Caco-2 (cell line): ENCODE measurements at regions not wholly inside any gene's neighbourhood (a gene's known extent, or its start where the extent isn't known, plus 50 kb on each side); places are given as distances from the start of the nearest gene placed in this dataset.
A peak's percentile ranks its signal among the peaks of the same experiment; 100 is the strongest.

Source experiments
- BruUV-seq: library from RNA; stranded (reverse); fragments of 400-500 nt; replicated peaks from 2 replicates; lab custom pipeline; 2021; lab: Mats Ljungman, UMichigan
- CTCF ChIA-PET: fragments of 300-600 bp; sonication (Branson Sonifier 250); formaldehyde crosslinking; loops from one replicate; lab custom pipeline; 2022; ENCODE audit warnings: antibody characterized with exemption; lab: Charles Lee
- POLR2A ChIA-PET: fragments of 300-600 bp; sonication (Branson Sonifier 250); formaldehyde crosslinking; loops from one replicate; lab custom pipeline; 2022; ENCODE audit warnings: antibody characterized with exemption; lab: Charles Lee
- DNase-seq, 2 experiments: peaks; one replicate each; pipeline versions ENCODE4 v3.0.0 to v3.0.0-alpha.2; 2020 to 2022
- H3K27me3 ChIP-seq: replicated peaks from 2 replicates; pipeline ENCODE4 v1.6.0; 2011; ENCODE audit warnings: low read length; ENCODE audit not compliant: control insufficient read depth, insufficient read depth
- H3K36me3 ChIP-seq: 2 replicates; pipeline ENCODE4 v1.5.1; 2011; ENCODE audit warnings: low read length; ENCODE audit not compliant: control insufficient read depth, insufficient read depth
- H3K4me1 ChIP-seq: fragments of 250-450 bp; sonication (Bioruptor Pico); 2 replicates; pipeline ENCODE4 v1.5.1; 2020; ENCODE audit warnings: mild to moderate bottlenecking
- H3K4me3 ChIP-seq: 2 replicates; pipeline ENCODE4 v1.5.1; 2011; ENCODE audit warnings: low read depth, mild to moderate bottlenecking, control low read depth, low read length
- H3K9me3 ChIP-seq: fragments of 250-450 bp; sonication (Bioruptor Pico); 2 replicates; pipeline ENCODE4 v1.5.1; 2020; ENCODE audit warnings: mild to moderate bottlenecking, moderate library complexity
- H3K27ac Mint-ChIP-seq: one replicate; pipeline ENCODE4 v1.8.0; 2022; ENCODE audit warnings: mixed read lengths; ENCODE audit not compliant: unreplicated experiment
- H3K27me3 Mint-ChIP-seq: one replicate; pipeline ENCODE4 v1.8.0; 2022; ENCODE audit warnings: mixed read lengths; ENCODE audit not compliant: insufficient read depth, unreplicated experiment
- H3K36me3 Mint-ChIP-seq: one replicate; pipeline ENCODE4 v1.8.0; 2022; ENCODE audit warnings: mild to moderate bottlenecking, mixed read lengths; ENCODE audit not compliant: insufficient read depth, unreplicated experiment
- H3K4me1 Mint-ChIP-seq: one replicate; pipeline ENCODE4 v1.8.0; 2022; ENCODE audit warnings: low read depth, mixed read lengths; ENCODE audit not compliant: unreplicated experiment
- H3K4me3 Mint-ChIP-seq: one replicate; pipeline ENCODE4 v1.8.0; 2022; ENCODE audit warnings: mild to moderate bottlenecking, moderate library complexity, mixed read lengths; ENCODE audit not compliant: unreplicated experiment
- H3K9me3 Mint-ChIP-seq: one replicate; pipeline ENCODE4 v1.8.0; 2022; ENCODE audit warnings: mixed read lengths; ENCODE audit not compliant: unreplicated experiment
- intact Hi-C: fragments of 100-400 bp; cut with micrococcal nuclease; formaldehyde crosslinking; loops from one replicate; pipeline ENCODE4 v1.10.0; 2022; ENCODE audit not compliant: unreplicated experiment
- TF ChIP-seq, protein P1 (sequence below), 2 experiments: fragments of 200-600 bp in 1 of 2; IDR thresholded peaks; 1 replicate in 1 of 2; 2 replicates in 1 of 2; pipeline versions ENCODE4 v1.5.1 to v1.8.0; 2011 to 2022; ENCODE audit warnings: antibody characterized with exemption in 1 of 2, control low read depth in 1 of 2, inconsistent platforms in 1 of 2, low read depth in 1 of 2, low read length in 1 of 2, mild to moderate bottlenecking in 1 of 2, moderate library complexity in 1 of 2; ENCODE audit not compliant: insufficient read depth in 1 of 2, severe bottlenecking in 1 of 2, unreplicated experiment in 1 of 2

DNA sequence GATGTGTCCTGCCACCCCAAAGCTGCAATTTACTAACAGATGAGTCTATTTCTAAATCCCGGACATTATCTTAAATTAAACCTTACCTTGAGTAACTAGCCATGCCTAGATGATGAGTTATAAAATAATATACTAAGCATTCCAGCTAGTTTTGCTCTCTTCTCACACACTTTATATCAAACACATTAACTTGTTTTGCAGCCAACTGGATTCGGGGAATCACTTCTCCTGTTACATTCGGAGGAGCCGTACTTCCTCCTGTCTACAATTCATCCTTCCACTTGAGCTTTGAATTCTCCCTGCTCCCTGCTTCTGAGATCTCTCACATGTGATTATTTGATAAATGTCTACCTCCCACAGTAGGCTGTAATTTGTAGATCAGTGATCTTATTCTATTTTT, 420.1 kb downstream of the GJA1 start:
- intact Hi-C loops: no loop called here
- no peaks in the 10 kb centered on the region for H3K27me3 Mint-ChIP-seq

DNA sequence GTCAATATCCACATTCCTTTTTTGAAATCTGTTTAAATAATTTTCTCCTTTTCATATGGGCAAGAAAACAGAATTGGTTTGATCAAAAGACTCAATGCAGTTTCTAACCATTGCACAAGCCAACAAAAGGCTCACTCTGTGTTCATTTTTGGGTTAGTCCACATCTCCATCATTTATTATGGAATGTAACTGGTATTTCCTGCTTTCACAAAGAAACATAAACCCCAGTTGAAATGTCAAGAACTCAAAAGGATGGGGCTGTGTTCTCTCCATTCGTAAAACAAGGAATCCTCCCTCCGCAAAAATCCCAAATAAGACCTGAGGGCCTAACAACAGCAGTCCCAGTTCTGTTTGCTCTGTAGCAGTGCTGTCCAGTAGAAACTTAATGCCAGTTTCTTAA, 420.9 kb downstream of the GJA1 start:
- no peak overlapping the region for H3K4me3 Mint-ChIP-seq

More for the DNA sequence above, 420.1 kb downstream of the GJA1 start:
- Mint-ChIP-seq H3K4me1 (peaks cover 38% of the 10 kb centered on the region), H3K9me3 (no peaks in the 10 kb centered on the region), H3K4me3 (no peak overlapping the region), H3K36me3 (no peaks in the 10 kb centered on the region), H3K27ac (no peak overlapping the region)
- Histone ChIP-seq H3K36me3 (no peaks in the 10 kb centered on the region), H3K27me3 (no peaks in the 10 kb centered on the region), H3K9me3 (no peaks in the 10 kb centered on the region; the same call in 1 of the 2 replicates), H3K4me3 (no peak overlapping the region), H3K4me1 (peaks cover 28% of the 10 kb centered on the region)
- TF ChIP-seq, protein P1, sequence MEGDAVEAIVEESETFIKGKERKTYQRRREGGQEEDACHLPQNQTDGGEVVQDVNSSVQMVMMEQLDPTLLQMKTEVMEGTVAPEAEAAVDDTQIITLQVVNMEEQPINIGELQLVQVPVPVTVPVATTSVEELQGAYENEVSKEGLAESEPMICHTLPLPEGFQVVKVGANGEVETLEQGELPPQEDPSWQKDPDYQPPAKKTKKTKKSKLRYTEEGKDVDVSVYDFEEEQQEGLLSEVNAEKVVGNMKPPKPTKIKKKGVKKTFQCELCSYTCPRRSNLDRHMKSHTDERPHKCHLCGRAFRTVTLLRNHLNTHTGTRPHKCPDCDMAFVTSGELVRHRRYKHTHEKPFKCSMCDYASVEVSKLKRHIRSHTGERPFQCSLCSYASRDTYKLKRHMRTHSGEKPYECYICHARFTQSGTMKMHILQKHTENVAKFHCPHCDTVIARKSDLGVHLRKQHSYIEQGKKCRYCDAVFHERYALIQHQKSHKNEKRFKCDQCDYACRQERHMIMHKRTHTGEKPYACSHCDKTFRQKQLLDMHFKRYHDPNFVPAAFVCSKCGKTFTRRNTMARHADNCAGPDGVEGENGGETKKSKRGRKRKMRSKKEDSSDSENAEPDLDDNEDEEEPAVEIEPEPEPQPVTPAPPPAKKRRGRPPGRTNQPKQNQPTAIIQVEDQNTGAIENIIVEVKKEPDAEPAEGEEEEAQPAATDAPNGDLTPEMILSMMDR (IDR thresholded peaks at IDR 0.05; ENCODE audit: insufficient read depth in 1 of 2, low read depth in 1 of 2, low read length in 1 of 2, severe bottlenecking in 1 of 2, unreplicated experiment in 1 of 2): no peak
- BruUV-seq: no TSS peak
- ChIA-PET POLR2A (no interaction called here), CTCF (no interaction called here)
- no peak for DNase-seq

DNA sequence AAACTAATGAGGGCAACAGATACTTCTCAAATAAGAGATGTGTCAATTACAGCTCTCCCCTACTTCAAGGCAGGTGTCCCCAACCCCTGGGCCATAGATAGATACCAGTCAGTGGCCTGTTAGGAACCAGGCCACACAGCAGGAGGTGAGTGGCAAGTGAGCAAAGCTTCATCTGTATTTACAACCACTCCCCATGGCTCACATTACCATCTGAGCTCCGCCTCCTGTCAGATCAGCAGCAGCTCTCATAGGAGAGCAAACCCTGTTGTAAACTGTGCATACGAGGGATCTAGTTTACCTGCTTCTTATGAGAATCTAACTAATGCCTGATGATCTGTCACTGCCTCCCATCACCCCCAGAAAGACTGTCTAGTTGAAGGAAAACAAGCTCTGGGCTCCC, 422.1 kb downstream of the GJA1 start:
- Mint-ChIP-seq H3K27me3 (no peaks in the 10 kb centered on the region), H3K4me3 (no peak overlapping the region), H3K9me3 (peaks cover under 1% of the 10 kb centered on the region), H3K4me1 (peaks cover 31% of the 10 kb centered on the region), H3K36me3 (no peaks in the 10 kb centered on the region), H3K27ac (no peak overlapping the region)
- intact Hi-C loops: loop anchor here (2.0 kb wide), 1 partner anchor 15 kb away; no protein-coding TSS in a partner anchor
- Histone ChIP-seq H3K9me3 (no peaks in the 10 kb centered on the region; the same call in 1 of the 2 replicates), H3K27me3 (no peaks in the 10 kb centered on the region), H3K36me3 (no peaks in the 10 kb centered on the region), H3K4me1 (peaks cover 28% of the 10 kb centered on the region), H3K4me3 (no peak overlapping the region)
- TF ChIP-seq, protein P1 (IDR thresholded peaks at IDR 0.05; ENCODE audit: insufficient read depth in 1 of 2, low read depth in 1 of 2, low read length in 1 of 2, severe bottlenecking in 1 of 2, unreplicated experiment in 1 of 2): no peak
- peak; percentile 12 to 56 for DNase-seq
- ChIA-PET POLR2A (no interaction called here), CTCF (interaction anchor here (0.6 to 1.1 kb wide), 2 partner anchors 8 to 422 kb away, joined by 3 to 4 read pairs; partner anchors contain the start of gene GJA1)
- BruUV-seq: no TSS peak

More for the DNA sequence above, 420.9 kb downstream of the GJA1 start:
- ChIA-PET POLR2A (no interaction called here), CTCF (no interaction called here)
- no TSS peak for BruUV-seq
- intact Hi-C loops: loop anchor here (2.0 kb wide), 1 partner anchor 17 kb away; no protein-coding TSS in a partner anchor
- Histone ChIP-seq H3K36me3 (no peaks in the 10 kb centered on the region), H3K27me3 (no peaks in the 10 kb centered on the region), H3K4me1 (peaks cover 28% of the 10 kb centered on the region), H3K9me3 (no peaks in the 10 kb centered on the region; the same call in 1 of the 2 replicates), H3K4me3 (no peak overlapping the region)
- Mint-ChIP-seq H3K4me1 (peaks cover 38% of the 10 kb centered on the region), H3K36me3 (no peaks in the 10 kb centered on the region), H3K9me3 (no peaks in the 10 kb centered on the region), H3K27me3 (no peaks in the 10 kb centered on the region), H3K27ac (no peak overlapping the region)
- no peak for DNase-seq
- TF ChIP-seq, protein P1 (IDR thresholded peaks at IDR 0.05; ENCODE audit: insufficient read depth in 1 of 2, low read depth in 1 of 2, low read length in 1 of 2, severe bottlenecking in 1 of 2, unreplicated experiment in 1 of 2): no peak
